OCI-LY1 (cell line): ENCODE measurements at regions not wholly inside any gene's neighbourhood (a gene's known extent, or its start where the extent isn't known, plus 50 kb on each side); places are given as distances from the start of the nearest gene placed in this dataset.

Experiments used
- H2AFZ ChIP-seq: fragments of 200-600 bp; sonication (generic), shearing (Covaris generic); 2 replicates; pipeline ENCODE4 v1.6.0; 2014; ENCODE audit warnings: antibody characterized with exemption, mild to moderate bottlenecking, low read length
- H3F3A ChIP-seq: fragments of 200-600 bp; sonication (generic), shearing (Covaris generic); 2 replicates; pipeline ENCODE4 v1.6.0; 2014; ENCODE audit warnings: mild to moderate bottlenecking, antibody characterized with exemption, low read length, moderate library complexity; ENCODE audit not compliant: insufficient read depth
- H3K27ac ChIP-seq: fragments of 200-600 bp; sonication (generic); 2 replicates; pipeline ENCODE4 v1.5.1; 2014; ENCODE audit warnings: low read length, mixed run types, mild to moderate bottlenecking, low read depth; ENCODE audit not compliant: poor library complexity, severe bottlenecking
- H3K27me3 ChIP-seq: fragments of 200-600 bp; sonication (generic); 2 replicates; pipeline ENCODE4 v1.6.0; 2014; ENCODE audit warnings: antibody characterized with exemption, mild to moderate bottlenecking, low read length, moderate library complexity; ENCODE audit not compliant: insufficient read depth
- H3K36me3 ChIP-seq: fragments of 200-600 bp; sonication (generic); 2 replicates; pipeline ENCODE4 v1.6.1; 2014; ENCODE audit warnings: mild to moderate bottlenecking, antibody characterized with exemption, low read length, moderate library complexity, mixed read lengths; ENCODE audit not compliant: insufficient read depth
- H3K4me1 ChIP-seq: fragments of 200-600 bp; sonication (generic); 2 replicates; pipeline ENCODE4 v1.5.1; 2014; ENCODE audit warnings: mild to moderate bottlenecking, low read length, moderate library complexity; ENCODE audit not compliant: insufficient read depth, severe bottlenecking
- H3K4me2 ChIP-seq: fragments of 200-600 bp; sonication (generic), shearing (Covaris generic); 2 replicates; pipeline ENCODE4 v1.6.1; 2014; ENCODE audit warnings: low read length
- H3K4me3 ChIP-seq: fragments of 200-600 bp; sonication (generic); 2 replicates; pipeline ENCODE4 v1.5.1; 2014; ENCODE audit warnings: low read length, low read depth, mild to moderate bottlenecking, mixed read lengths; ENCODE audit not compliant: poor library complexity, severe bottlenecking
- H3K79me2 ChIP-seq: fragments of 200-600 bp; shearing (Covaris generic); 2 replicates; pipeline ENCODE4 v1.6.1; 2016; ENCODE audit warnings: mixed run types, low read length, mixed read lengths; ENCODE audit not compliant: insufficient read depth
- H3K9ac ChIP-seq: fragments of 200-600 bp; sonication (generic), shearing (Covaris generic); 2 replicates; pipeline ENCODE4 v1.6.1; 2014; ENCODE audit warnings: mild to moderate bottlenecking, low read length, mixed read lengths
- H3K9me2 ChIP-seq: fragments of 200-600 bp; sonication (generic), shearing (Covaris generic); 2 replicates; pipeline ENCODE4 v1.6.1; 2014; ENCODE audit warnings: low read depth, mild to moderate bottlenecking, low read length, mixed read lengths
- H3K9me3 ChIP-seq: fragments of 200-600 bp; shearing (Covaris generic); 2 replicates; pipeline ENCODE4 v1.6.1; 2014; ENCODE audit warnings: low read length, mixed read lengths
- H4K20me1 ChIP-seq: fragments of 200-600 bp; sonication (generic), shearing (Covaris generic); 2 replicates; pipeline ENCODE4 v1.6.0; 2016; ENCODE audit warnings: mild to moderate bottlenecking, low read length; ENCODE audit not compliant: insufficient read depth
- EZH2 ChIP-seq: fragments of 200-600 bp; sonication (generic), shearing (Covaris generic); IDR thresholded peaks from 2 replicates; pipeline ENCODE4 v1.8.0; 2017; ENCODE audit warnings: borderline replicate concordance, mixed run types, mild to moderate bottlenecking, antibody characterized with exemption, low read length, moderate library complexity, mixed read lengths
- TF ChIP-seq, protein P1 (sequence below): fragments of 200-600 bp; sonication (generic), shearing (Covaris generic); IDR thresholded peaks from 2 replicates; pipeline ENCODE4 v1.5.1; 2017; ENCODE audit warnings: mild to moderate bottlenecking, antibody characterized with exemption, low read length, moderate library complexity, mixed read lengths

DNA sequence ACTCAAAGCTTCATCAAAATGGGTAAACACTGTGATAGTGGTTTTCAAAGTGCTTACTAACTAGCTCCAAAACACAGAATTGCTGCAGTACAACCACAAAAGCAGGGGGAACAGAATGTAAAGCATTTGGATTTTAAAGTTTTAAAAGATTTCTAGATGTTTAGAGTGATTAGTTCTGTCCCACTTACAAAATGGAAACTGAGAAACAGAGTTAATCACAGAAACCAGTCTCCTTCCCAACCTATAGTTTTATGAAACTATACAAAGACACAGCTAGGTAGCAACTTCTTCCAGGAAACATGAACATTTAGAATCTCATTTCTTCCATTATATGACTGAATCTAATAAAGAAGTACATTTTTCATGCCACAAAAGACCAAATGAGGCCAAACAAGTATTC lies 73.8 kb upstream of the HNRNPA3 start:
- no peak overlapping the region for H3K9ac ChIP-seq
- no peaks in the 10 kb centered on the region for H3K36me3 ChIP-seq
- H3K4me1 ChIP-seq, result no peaks in the 10 kb centered on the region

DNA sequence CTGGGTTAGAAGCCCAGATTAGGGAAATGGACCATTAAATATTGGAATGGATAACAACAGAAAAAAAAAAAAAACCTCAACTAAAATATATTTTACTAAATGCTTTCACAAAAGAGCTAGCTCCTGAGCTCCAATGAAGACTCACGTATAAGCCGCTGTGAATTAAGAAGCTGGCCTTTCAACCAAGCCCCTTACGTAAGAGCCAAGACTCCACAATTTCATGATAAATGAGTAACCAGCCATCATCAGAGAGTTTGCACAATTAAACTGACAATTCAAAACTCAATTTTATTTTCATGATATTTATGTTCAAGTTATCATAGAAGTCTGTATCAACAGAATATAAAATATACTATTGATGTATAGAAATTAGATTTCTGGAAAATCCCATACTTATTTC lies 70.7 kb upstream of the HNRNPA3 start:
- Histone ChIP-seq H2AFZ (no peak overlapping the region), H3K27ac (no peak overlapping the region), H3K9ac (no peak overlapping the region), H3K9me3 (no peaks in the 10 kb centered on the region), H3K4me1 (no peaks in the 10 kb centered on the region), H4K20me1 (no peaks in the 10 kb centered on the region), H3K9me2 (no peaks in the 10 kb centered on the region), H3K4me3 (no peak overlapping the region), H3K27me3 (no peaks in the 10 kb centered on the region), H3K79me2 (no peaks in the 10 kb centered on the region), H3K36me3 (no peaks in the 10 kb centered on the region), H3K4me2 (no peak overlapping the region), H3F3A (no peaks in the 10 kb centered on the region)
- TF ChIP-seq EZH2, result no peak
- TF ChIP-seq, protein P1, sequence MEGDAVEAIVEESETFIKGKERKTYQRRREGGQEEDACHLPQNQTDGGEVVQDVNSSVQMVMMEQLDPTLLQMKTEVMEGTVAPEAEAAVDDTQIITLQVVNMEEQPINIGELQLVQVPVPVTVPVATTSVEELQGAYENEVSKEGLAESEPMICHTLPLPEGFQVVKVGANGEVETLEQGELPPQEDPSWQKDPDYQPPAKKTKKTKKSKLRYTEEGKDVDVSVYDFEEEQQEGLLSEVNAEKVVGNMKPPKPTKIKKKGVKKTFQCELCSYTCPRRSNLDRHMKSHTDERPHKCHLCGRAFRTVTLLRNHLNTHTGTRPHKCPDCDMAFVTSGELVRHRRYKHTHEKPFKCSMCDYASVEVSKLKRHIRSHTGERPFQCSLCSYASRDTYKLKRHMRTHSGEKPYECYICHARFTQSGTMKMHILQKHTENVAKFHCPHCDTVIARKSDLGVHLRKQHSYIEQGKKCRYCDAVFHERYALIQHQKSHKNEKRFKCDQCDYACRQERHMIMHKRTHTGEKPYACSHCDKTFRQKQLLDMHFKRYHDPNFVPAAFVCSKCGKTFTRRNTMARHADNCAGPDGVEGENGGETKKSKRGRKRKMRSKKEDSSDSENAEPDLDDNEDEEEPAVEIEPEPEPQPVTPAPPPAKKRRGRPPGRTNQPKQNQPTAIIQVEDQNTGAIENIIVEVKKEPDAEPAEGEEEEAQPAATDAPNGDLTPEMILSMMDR, result no peak

More for the DNA sequence above, 73.8 kb upstream of the HNRNPA3 start:
- H2AFZ ChIP-seq, result no peak overlapping the region
- TF ChIP-seq EZH2, result no peak
- TF ChIP-seq, protein P1, result no peak
- no peaks in the 10 kb centered on the region for H3K9me3 ChIP-seq
- H3K27me3 ChIP-seq, result no peaks in the 10 kb centered on the region
- H3F3A ChIP-seq, result no peaks in the 10 kb centered on the region
- no peak overlapping the region for H3K4me2 ChIP-seq
- H3K9me2 ChIP-seq, result no peaks in the 10 kb centered on the region
- H4K20me1 ChIP-seq, result no peaks in the 10 kb centered on the region
- no peak overlapping the region for H3K4me3 ChIP-seq
- no peak overlapping the region for H3K27ac ChIP-seq
- H3K79me2 ChIP-seq, result no peaks in the 10 kb centered on the region

DNA sequence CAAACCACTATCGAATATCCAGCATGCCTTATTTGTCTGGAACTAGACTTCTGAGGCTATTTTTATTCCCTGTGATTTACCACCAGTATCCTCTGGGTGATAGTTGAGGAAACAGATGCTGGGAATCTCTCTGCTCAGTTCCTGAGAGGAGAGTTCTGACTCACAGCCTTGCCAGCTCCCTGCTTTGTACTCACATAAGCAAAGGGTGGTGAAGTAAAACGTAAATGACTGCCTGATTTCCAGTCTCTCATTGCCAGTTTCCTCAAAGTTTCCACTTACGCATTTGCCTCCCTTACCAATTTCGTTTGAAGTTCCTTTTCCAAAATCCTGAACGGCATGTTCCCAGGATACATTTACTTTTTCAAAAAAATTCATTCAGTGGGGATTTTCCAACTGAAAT lies 69.2 kb upstream of the HNRNPA3 start:
- H2AFZ ChIP-seq, result no peak overlapping the region
- H3K4me2 ChIP-seq, result no peak overlapping the region
- H4K20me1 ChIP-seq, result no peaks in the 10 kb centered on the region
- H3K9ac ChIP-seq, result no peak overlapping the region
- H3K27ac ChIP-seq, result no peak overlapping the region
- H3K4me1 ChIP-seq, result peaks cover 5% of the 10 kb centered on the region
- H3K36me3 ChIP-seq, result no peaks in the 10 kb centered on the region
- H3K79me2 ChIP-seq, result no peaks in the 10 kb centered on the region
- H3K9me2 ChIP-seq, result no peaks in the 10 kb centered on the region
- no peaks in the 10 kb centered on the region for H3K27me3 ChIP-seq
- TF ChIP-seq, protein P1, result no peak
- TF ChIP-seq EZH2, result no peak
- H3F3A ChIP-seq, result no peaks in the 10 kb centered on the region
- no peak overlapping the region for H3K4me3 ChIP-seq
- H3K9me3 ChIP-seq, result no peaks in the 10 kb centered on the region
